CD4-positive, alpha-beta T cell (primary cell): ENCODE measurements at regions not wholly inside any gene's neighbourhood (a gene's known extent, or its start where the extent isn't known, plus 50 kb on each side); places are given as distances from the start of the nearest gene placed in this dataset.

Experiments used
- ATAC-seq: fragments of 200-7000 bp; cut with Tn5 transposase; one replicate; pipeline ENCODE4 v1.10.0; 2022; ENCODE audit warnings: mild to moderate bottlenecking; ENCODE audit not compliant: poor library complexity
- CTCF ChIA-PET: fragments of 350-600 bp; sonication (Branson Sonifier 250); formaldehyde crosslinking; loops from one replicate; lab custom pipeline; 2021; ENCODE audit warnings: antibody characterized with exemption, inconsistent platforms; lab: Charles Lee
- POLR2A ChIA-PET: fragments of 350-600 bp; sonication (Branson Sonifier 250); formaldehyde crosslinking; loops from one replicate; lab custom pipeline; 2021; ENCODE audit warnings: antibody characterized with exemption, inconsistent platforms; lab: Charles Lee
- DNase-seq, 14 experiments: peaks; one replicate each; pipeline ENCODE4 v3.0.0-alpha.2; 2013 to 2020; ENCODE audit warnings: mixed read lengths in 2 of 14
- H3K27ac ChIP-seq, 2 donors: one replicate each; pipeline versions ENCODE4 v1.5.1 to v1.7.0; 2013; ENCODE audit warnings: low read length in 2 of 2, low read depth in 1 of 2, mild to moderate bottlenecking in 1 of 2
- H3K27me3 ChIP-seq, 2 experiments: 1 replicate in 1 of 2; 2 replicates in 1 of 2; pipeline versions ENCODE4 v1.6.1 to v1.7.0; 2013; ENCODE audit warnings: low read length in 2 of 2, control low read depth in 1 of 2, mild to moderate bottlenecking in 1 of 2, moderate library complexity in 1 of 2; ENCODE audit not compliant: insufficient read depth in 2 of 2, control insufficient read depth in 1 of 2
- H3K36me3 ChIP-seq: one replicate; pipeline ENCODE4 v1.6.1; 2013; ENCODE audit warnings: low read length, control low read depth; ENCODE audit not compliant: insufficient read depth
- H3K4me1 ChIP-seq: one replicate; pipeline ENCODE4 v1.6.1; 2013; ENCODE audit warnings: low read length, control low read depth; ENCODE audit not compliant: insufficient read depth
- H3K4me3 ChIP-seq: one replicate; pipeline ENCODE4 v1.5.1; 2013; ENCODE audit warnings: mild to moderate bottlenecking, low read length, moderate library complexity
- H3K9me3 ChIP-seq, 2 experiments: 1 replicate in 1 of 2; 2 replicates in 1 of 2; pipeline versions ENCODE4 v1.6.1 to v1.7.0; 2013; ENCODE audit warnings: low read length in 2 of 2, mild to moderate bottlenecking in 2 of 2, control low read depth in 1 of 2, moderate library complexity in 1 of 2; ENCODE audit not compliant: control insufficient read depth in 1 of 2, insufficient read depth in 1 of 2
- H3K27ac Mint-ChIP-seq: one replicate; pipeline ENCODE4 v1.8.0; 2020; ENCODE audit warnings: mixed read lengths
- H3K27me3 Mint-ChIP-seq: one replicate; pipeline ENCODE4 v1.8.0; 2021; ENCODE audit warnings: mixed read lengths
- H3K36me3 Mint-ChIP-seq: one replicate; pipeline ENCODE4 v1.8.0; 2021; ENCODE audit warnings: low read depth, mixed read lengths
- H3K4me1 Mint-ChIP-seq: one replicate; pipeline ENCODE4 v1.8.0; 2021; ENCODE audit warnings: low read depth, mixed read lengths
- H3K4me3 Mint-ChIP-seq: one replicate; pipeline ENCODE4 v1.8.0; 2020; ENCODE audit warnings: mild to moderate bottlenecking, mixed read lengths
- H3K9me3 Mint-ChIP-seq: one replicate; pipeline ENCODE4 v1.8.0; 2020; ENCODE audit warnings: mixed read lengths
- CTCF ChIP-seq: fragments of 200-600 bp; IDR thresholded peaks from one replicate; pipeline ENCODE4 v1.8.0; 2022; ENCODE audit warnings: antibody characterized with exemption, mild to moderate bottlenecking
- intact Hi-C, 2 experiments: fragments of 100-400 bp; cut with DNase I in 1 of 2; cut with micrococcal nuclease in 1 of 2; formaldehyde crosslinking; loops; one replicate each; pipeline versions ENCODE4 v1.15.1 to v1.9.0; 2023 to 2025; cut with DNase I, micrococcal nuclease

DNA sequence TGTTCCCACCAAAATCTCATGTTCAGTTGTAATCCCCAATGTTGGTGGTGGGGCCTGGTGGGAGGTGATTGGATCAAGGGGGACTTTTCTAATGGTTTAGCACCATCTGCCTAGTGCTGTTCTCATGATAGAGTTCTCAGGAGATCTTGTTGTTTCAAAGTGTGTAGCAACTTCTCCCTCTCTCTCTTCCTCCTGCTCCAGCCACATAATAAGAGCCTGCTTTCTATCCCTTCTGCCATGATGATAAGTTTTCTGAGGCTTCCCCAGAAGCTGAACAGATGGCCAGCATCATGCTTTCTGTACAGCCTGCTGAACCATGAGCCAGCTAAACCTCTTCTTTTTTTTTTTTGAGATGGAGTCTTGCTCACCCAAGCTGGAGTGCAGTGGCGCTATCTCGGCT lies 910.6 kb downstream of the KCNMA1 start:
- Mint-ChIP-seq H3K4me1 (no peaks in the 10 kb centered on the region), H3K9me3 (peaks cover 20% of the 10 kb centered on the region), H3K27ac (no peak overlapping the region), H3K27me3 (no peaks in the 10 kb centered on the region), H3K36me3 (no peaks in the 10 kb centered on the region), H3K4me3 (no peak overlapping the region)
- no peaks in the 10 kb centered on the region for H3K27me3 ChIP-seq
- ChIA-PET POLR2A (no interaction called here), CTCF (no interaction called here)
- H3K4me3 ChIP-seq: no peak overlapping the region
- ATAC-seq: no peak
- no peak overlapping the region for H3K27ac ChIP-seq
- intact Hi-C loops: loop anchor here in 1 of 2 experiments (10.0 kb wide), 1 partner anchor 82 kb away; no protein-coding TSS in a partner anchor
- H3K9me3 ChIP-seq: peaks cover 0 to 8% of the 10 kb centered on the region in 2 experiments
- no peak for TF ChIP-seq CTCF
- no peaks in the 10 kb centered on the region for H3K4me1 ChIP-seq
- no peak for DNase-seq
- H3K36me3 ChIP-seq: no peaks in the 10 kb centered on the region

DNA sequence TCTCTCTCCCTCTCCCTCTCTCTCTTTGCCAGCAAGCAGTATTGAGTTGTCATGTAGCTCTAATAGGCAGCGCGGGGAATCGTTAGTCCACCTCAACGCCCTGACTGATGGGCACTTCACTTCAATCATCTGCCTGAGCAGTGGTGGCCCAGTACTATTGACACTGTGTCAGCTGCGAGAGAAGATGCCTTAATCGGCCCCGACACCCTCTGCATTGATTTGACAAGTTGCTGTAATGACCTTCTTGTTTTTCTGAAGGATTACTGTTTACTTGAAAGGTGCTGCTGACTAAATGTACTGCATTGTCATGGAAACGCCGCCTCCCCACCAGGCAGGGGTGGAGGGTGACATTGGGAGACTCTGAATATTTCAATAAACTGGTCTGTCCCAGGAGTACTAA lies 913.8 kb downstream of the KCNMA1 start:
- H3K4me3 Mint-ChIP-seq: no peak overlapping the region
- CTCF ChIA-PET: no interaction called here
- no peaks in the 10 kb centered on the region for H3K4me1 ChIP-seq
- no peak for TF ChIP-seq CTCF
- no peaks in the 10 kb centered on the region for H3K27me3 Mint-ChIP-seq
- no peak overlapping the region for H3K27ac Mint-ChIP-seq
- H3K4me3 ChIP-seq: no peak overlapping the region
- no peaks in the 10 kb centered on the region for H3K27me3 ChIP-seq
- no peak for DNase-seq
- H3K27ac ChIP-seq: no peak overlapping the region
- POLR2A ChIA-PET: no interaction called here
- intact Hi-C loops: loop anchor here in 1 of 2 experiments (10.0 kb wide), 1 partner anchor 79 kb away; no protein-coding TSS in a partner anchor
- H3K36me3 Mint-ChIP-seq: no peaks in the 10 kb centered on the region
- H3K9me3 Mint-ChIP-seq: peaks cover 4% of the 10 kb centered on the region
- ATAC-seq: no peak
- H3K36me3 ChIP-seq: no peaks in the 10 kb centered on the region
- no peaks in the 10 kb centered on the region for H3K4me1 Mint-ChIP-seq
- peaks cover 0 to 8% of the 10 kb centered on the region in 2 experiments for H3K9me3 ChIP-seq

- Histone ChIP-seq H3K4me3 (no peak overlapping the region), H3K27ac (no peak overlapping the region), H3K27me3 (no peaks in the 10 kb centered on the region), H3K4me1 (no peaks in the 10 kb centered on the region), H3K9me3 (peaks cover 0 to 5% of the 10 kb centered on the region in 2 experiments), H3K36me3 (no peaks in the 10 kb centered on the region)
- H3K36me3 Mint-ChIP-seq: no peaks in the 10 kb centered on the region
- H3K4me3 Mint-ChIP-seq: no peak overlapping the region
- no peak for ATAC-seq
- no peaks in the 10 kb centered on the region for H3K27me3 Mint-ChIP-seq
- ChIA-PET POLR2A (no interaction called here), CTCF (no interaction called here)
- no peaks in the 10 kb centered on the region for H3K4me1 Mint-ChIP-seq
- H3K27ac Mint-ChIP-seq: no peak overlapping the region
- TF ChIP-seq CTCF: no peak
- intact Hi-C loops: loop anchor here in 1 of 2 experiments (10.0 kb wide), 1 partner anchor 77 kb away; no protein-coding TSS in a partner anchor
- DNase-seq: no peak
- H3K9me3 Mint-ChIP-seq: peaks cover 4% of the 10 kb centered on the region
Observed at GRCh38 chr10:76721891-76722505, 915.6 kb downstream of the KCNMA1 start.
